ENCODE measurements at regions not wholly inside any gene's neighbourhood (a gene's known extent, or its start where the extent isn't known, plus 50 kb on each side); places are given as distances from the start of the nearest gene placed in this dataset.

GRCh38 chr6:139979021-139979725 is 604.7 kb upstream of the CITED2 start:
- TF ChIP-seq, protein P1, sequence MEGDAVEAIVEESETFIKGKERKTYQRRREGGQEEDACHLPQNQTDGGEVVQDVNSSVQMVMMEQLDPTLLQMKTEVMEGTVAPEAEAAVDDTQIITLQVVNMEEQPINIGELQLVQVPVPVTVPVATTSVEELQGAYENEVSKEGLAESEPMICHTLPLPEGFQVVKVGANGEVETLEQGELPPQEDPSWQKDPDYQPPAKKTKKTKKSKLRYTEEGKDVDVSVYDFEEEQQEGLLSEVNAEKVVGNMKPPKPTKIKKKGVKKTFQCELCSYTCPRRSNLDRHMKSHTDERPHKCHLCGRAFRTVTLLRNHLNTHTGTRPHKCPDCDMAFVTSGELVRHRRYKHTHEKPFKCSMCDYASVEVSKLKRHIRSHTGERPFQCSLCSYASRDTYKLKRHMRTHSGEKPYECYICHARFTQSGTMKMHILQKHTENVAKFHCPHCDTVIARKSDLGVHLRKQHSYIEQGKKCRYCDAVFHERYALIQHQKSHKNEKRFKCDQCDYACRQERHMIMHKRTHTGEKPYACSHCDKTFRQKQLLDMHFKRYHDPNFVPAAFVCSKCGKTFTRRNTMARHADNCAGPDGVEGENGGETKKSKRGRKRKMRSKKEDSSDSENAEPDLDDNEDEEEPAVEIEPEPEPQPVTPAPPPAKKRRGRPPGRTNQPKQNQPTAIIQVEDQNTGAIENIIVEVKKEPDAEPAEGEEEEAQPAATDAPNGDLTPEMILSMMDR (IDR thresholded peaks at IDR 0.05 in 4 of 5, conservative IDR thresholded peaks at IDR 0.05 in 1 of 5): no peak
- TF ChIP-seq POLR2A (IDR thresholded peaks at IDR 0.05): no peak
